GM12872 (cell line): ENCODE measurements at regions not wholly inside any gene's neighbourhood (a gene's known extent, or its start where the extent isn't known, plus 50 kb on each side); places are given as distances from the start of the nearest gene placed in this dataset.

Experiments
- CTCF ChIP-seq: IDR thresholded peaks from 3 replicates; pipeline ENCODE4 v1.5.1; 2011; ENCODE audit warnings: low read depth, mild to moderate bottlenecking, low read length, moderate library complexity; ENCODE audit not compliant: insufficient read depth

- no peak for TF ChIP-seq CTCF
Observed at GRCh38 chr10:85032981-85033380, 704.6 kb downstream of the CCSER2 start.

GRCh38 chr10:85036661-85037060, 708.3 kb downstream of the CCSER2 start:
- TF ChIP-seq CTCF: no peak

- TF ChIP-seq CTCF: no peak
Observed at GRCh38 chr10:85039311-85039710, 710.9 kb downstream of the CCSER2 start.

GRCh38 chr10:85043207-85043606, 714.8 kb downstream of the CCSER2 start:
- no peak for TF ChIP-seq CTCF

GRCh38 chr10:85045046-85045445, 716.7 kb downstream of the CCSER2 start:
- TF ChIP-seq CTCF: no peak

- no peak for TF ChIP-seq CTCF
Observed at GRCh38 chr10:85047170-85047834, 718.9 kb downstream of the CCSER2 start.

GRCh38 chr10:85047979-85048378, 719.6 kb downstream of the CCSER2 start:
- TF ChIP-seq CTCF: no peak

GRCh38 chr10:85048644-85049043, 720.3 kb downstream of the CCSER2 start:
- no peak for TF ChIP-seq CTCF
